NB4 (cell line): ENCODE measurements at regions not wholly inside any gene's neighbourhood (a gene's known extent, or its start where the extent isn't known, plus 50 kb on each side); places are given as distances from the start of the nearest gene placed in this dataset.

ENCODE experiments used
- MYC ChIP-seq: IDR thresholded peaks from 2 replicates; pipeline ENCODE4 v1.6.1; 2011; ENCODE audit warnings: low read depth, low read length
- POLR2A ChIP-seq: IDR thresholded peaks from 2 replicates; pipeline ENCODE4 v1.6.1; 2011; ENCODE audit warnings: mild to moderate bottlenecking; ENCODE audit not compliant: insufficient read length; ENCODE audit errors: extremely low read depth
- TF ChIP-seq, protein P1 (sequence below): IDR thresholded peaks from one replicate; pipeline ENCODE4 v1.5.1; 2012; ENCODE audit warnings: low read depth, low read length

GRCh38 chr9:129500161-129500862 lies 120.6 kb downstream of the C9orf50 start:
- no peak for TF ChIP-seq POLR2A
- TF ChIP-seq, protein P1, sequence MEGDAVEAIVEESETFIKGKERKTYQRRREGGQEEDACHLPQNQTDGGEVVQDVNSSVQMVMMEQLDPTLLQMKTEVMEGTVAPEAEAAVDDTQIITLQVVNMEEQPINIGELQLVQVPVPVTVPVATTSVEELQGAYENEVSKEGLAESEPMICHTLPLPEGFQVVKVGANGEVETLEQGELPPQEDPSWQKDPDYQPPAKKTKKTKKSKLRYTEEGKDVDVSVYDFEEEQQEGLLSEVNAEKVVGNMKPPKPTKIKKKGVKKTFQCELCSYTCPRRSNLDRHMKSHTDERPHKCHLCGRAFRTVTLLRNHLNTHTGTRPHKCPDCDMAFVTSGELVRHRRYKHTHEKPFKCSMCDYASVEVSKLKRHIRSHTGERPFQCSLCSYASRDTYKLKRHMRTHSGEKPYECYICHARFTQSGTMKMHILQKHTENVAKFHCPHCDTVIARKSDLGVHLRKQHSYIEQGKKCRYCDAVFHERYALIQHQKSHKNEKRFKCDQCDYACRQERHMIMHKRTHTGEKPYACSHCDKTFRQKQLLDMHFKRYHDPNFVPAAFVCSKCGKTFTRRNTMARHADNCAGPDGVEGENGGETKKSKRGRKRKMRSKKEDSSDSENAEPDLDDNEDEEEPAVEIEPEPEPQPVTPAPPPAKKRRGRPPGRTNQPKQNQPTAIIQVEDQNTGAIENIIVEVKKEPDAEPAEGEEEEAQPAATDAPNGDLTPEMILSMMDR, result no peak
- TF ChIP-seq MYC, result no peak
